ENCODE measurements at regions not wholly inside any gene's neighbourhood (a gene's known extent, or its start where the extent isn't known, plus 50 kb on each side); places are given as distances from the start of the nearest gene placed in this dataset.

DNA sequence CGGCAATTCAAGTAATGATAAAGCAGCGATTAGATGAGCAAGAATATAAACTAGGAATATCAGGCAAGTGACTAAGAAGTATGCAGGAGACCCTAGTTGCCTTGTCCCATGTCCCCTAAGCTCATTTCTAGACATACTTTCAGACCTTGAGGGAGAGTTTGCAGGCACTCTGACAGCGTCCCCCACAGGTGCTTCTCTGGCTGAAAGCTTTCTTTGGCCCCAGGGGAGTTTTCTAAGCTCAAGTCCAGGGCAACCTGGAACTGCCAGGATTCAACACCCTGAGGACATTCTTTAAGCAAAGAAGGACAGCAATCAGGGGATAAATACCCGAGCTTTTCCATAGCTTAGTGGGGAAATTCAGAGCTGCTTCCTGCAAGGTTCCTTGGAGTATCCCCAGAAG is 308.1 kb upstream of the CHST9 start:
- WGBS, result 85% methylated on average over 4 of the region's 4 CpGs
- Histone ChIP-seq H3K9me3 (ENCODE audit: control insufficient read depth in 2 of 2, insufficient read depth in 1 of 2, low read length in 1 of 2) (no peaks in the 10 kb centered on the region), H3K4me3 (ENCODE audit: low read length in 2 of 2) (no peak overlapping the region), H3K36me3 (ENCODE audit: control insufficient read depth in 2 of 2, insufficient read depth in 2 of 2, low read length in 1 of 2) (no peaks in the 10 kb centered on the region), H3K4me1 (ENCODE audit: control insufficient read depth in 2 of 2, insufficient read depth in 2 of 2, low read length in 2 of 2) (no peaks in the 10 kb centered on the region), H3K27me3 (ENCODE audit: control insufficient read depth in 2 of 2, insufficient read depth in 1 of 2, low read length in 1 of 2) (no peaks in the 10 kb centered on the region), H3K27ac (ENCODE audit: low read depth in 1 of 2, low read length in 1 of 2) (no peak overlapping the region)
- DNase-seq (ENCODE audit: low read depth in 6 of 9, low spot score in 9 of 9), result no peak

- no peaks in the 10 kb centered on the region for H3K4me1 ChIP-seq (ENCODE audit: control insufficient read depth in 2 of 2, insufficient read depth in 2 of 2, low read length in 2 of 2)
- H3K27me3 ChIP-seq (ENCODE audit: control insufficient read depth in 2 of 2, insufficient read depth in 1 of 2, low read length in 1 of 2), result no peaks in the 10 kb centered on the region
- H3K27ac ChIP-seq (ENCODE audit: low read depth in 1 of 2, low read length in 1 of 2), result no peak overlapping the region
- DNase-seq (ENCODE audit: low read depth in 6 of 9, low spot score in 9 of 9), result no peak
- H3K4me3 ChIP-seq (ENCODE audit: low read length in 2 of 2), result no peak overlapping the region
- 54% methylated on average over 2 of the region's 2 CpGs for WGBS
- H3K36me3 ChIP-seq (ENCODE audit: control insufficient read depth in 2 of 2, insufficient read depth in 2 of 2, low read length in 1 of 2), result no peaks in the 10 kb centered on the region
- no peaks in the 10 kb centered on the region for H3K9me3 ChIP-seq (ENCODE audit: control insufficient read depth in 2 of 2, insufficient read depth in 1 of 2, low read length in 1 of 2)
Measured at GRCh38 chr18:27491772-27492171, 306.7 kb upstream of the CHST9 start.

- DNase-seq (ENCODE audit: low read depth in 6 of 9, low spot score in 9 of 9), result no peak
- WGBS, result 67% methylated on average over 4 of the region's 4 CpGs
- Histone ChIP-seq H3K27me3 (ENCODE audit: control insufficient read depth in 2 of 2, insufficient read depth in 1 of 2, low read length in 1 of 2) (no peaks in the 10 kb centered on the region), H3K27ac (ENCODE audit: low read depth in 1 of 2, low read length in 1 of 2) (no peak overlapping the region), H3K36me3 (ENCODE audit: control insufficient read depth in 2 of 2, insufficient read depth in 2 of 2, low read length in 1 of 2) (no peaks in the 10 kb centered on the region), H3K9me3 (ENCODE audit: control insufficient read depth in 2 of 2, insufficient read depth in 1 of 2, low read length in 1 of 2) (no peaks in the 10 kb centered on the region), H3K4me1 (ENCODE audit: control insufficient read depth in 2 of 2, insufficient read depth in 2 of 2, low read length in 2 of 2) (no peaks in the 10 kb centered on the region), H3K4me3 (ENCODE audit: low read length in 2 of 2) (no peak overlapping the region)
Measured at GRCh38 chr18:27483276-27483675, 298.2 kb upstream of the CHST9 start.

DNA sequence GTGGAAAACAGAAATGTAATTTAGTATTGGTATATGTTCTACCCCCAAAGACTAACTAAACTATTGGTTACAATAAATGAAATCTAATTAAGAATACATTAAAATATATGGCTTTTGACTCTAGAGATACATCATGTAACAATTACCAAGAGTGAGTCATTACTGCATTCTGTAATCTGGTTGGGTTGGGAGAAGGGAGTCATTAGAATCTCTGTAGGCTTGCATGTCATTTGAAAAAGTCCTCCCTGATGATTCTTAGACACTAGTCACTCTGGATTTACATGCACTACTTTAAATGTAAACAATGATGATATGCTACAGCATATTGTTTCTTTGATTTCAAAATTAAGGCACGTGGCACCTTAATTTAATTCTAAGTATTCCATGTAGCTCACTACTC is 293.4 kb upstream of the CHST9 start:
- Histone ChIP-seq H3K36me3 (ENCODE audit: control insufficient read depth in 2 of 2, insufficient read depth in 2 of 2, low read length in 1 of 2) (no peaks in the 10 kb centered on the region), H3K27me3 (ENCODE audit: control insufficient read depth in 2 of 2, insufficient read depth in 1 of 2, low read length in 1 of 2) (no peaks in the 10 kb centered on the region), H3K9me3 (ENCODE audit: control insufficient read depth in 2 of 2, insufficient read depth in 1 of 2, low read length in 1 of 2) (no peaks in the 10 kb centered on the region), H3K4me3 (ENCODE audit: low read length in 2 of 2) (no peak overlapping the region), H3K27ac (ENCODE audit: low read depth in 1 of 2, low read length in 1 of 2) (no peak overlapping the region), H3K4me1 (ENCODE audit: control insufficient read depth in 2 of 2, insufficient read depth in 2 of 2, low read length in 2 of 2) (no peaks in the 10 kb centered on the region)
- DNase-seq (ENCODE audit: low read depth in 6 of 9, low spot score in 9 of 9), result no peak
- 0% methylated on average over 1 of the region's 1 CpG for WGBS

- WGBS, result 95% methylated on average over 6 of the region's 6 CpGs
- no peak for DNase-seq (ENCODE audit: low read depth in 6 of 9, low spot score in 9 of 9)
- H3K4me3 ChIP-seq (ENCODE audit: low read length in 2 of 2), result no peak overlapping the region
- H3K27ac ChIP-seq (ENCODE audit: low read depth in 1 of 2, low read length in 1 of 2), result no peak overlapping the region
- no peaks in the 10 kb centered on the region for H3K9me3 ChIP-seq (ENCODE audit: control insufficient read depth in 2 of 2, insufficient read depth in 1 of 2, low read length in 1 of 2)
- H3K4me1 ChIP-seq (ENCODE audit: control insufficient read depth in 2 of 2, insufficient read depth in 2 of 2, low read length in 2 of 2), result no peaks in the 10 kb centered on the region
- H3K27me3 ChIP-seq (ENCODE audit: control insufficient read depth in 2 of 2, insufficient read depth in 1 of 2, low read length in 1 of 2), result no peaks in the 10 kb centered on the region
- no peaks in the 10 kb centered on the region for H3K36me3 ChIP-seq (ENCODE audit: control insufficient read depth in 2 of 2, insufficient read depth in 2 of 2, low read length in 1 of 2)
Measured at GRCh38 chr18:27473318-27473717, 288.2 kb upstream of the CHST9 start.

GRCh38 chr18:27467073-27467472 is 282.0 kb upstream of the CHST9 start:
- H3K36me3 ChIP-seq (ENCODE audit: control insufficient read depth in 2 of 2, insufficient read depth in 2 of 2, low read length in 1 of 2), result no peaks in the 10 kb centered on the region
- H3K27ac ChIP-seq (ENCODE audit: low read depth in 1 of 2, low read length in 1 of 2), result no peak overlapping the region
- H3K9me3 ChIP-seq (ENCODE audit: control insufficient read depth in 2 of 2, insufficient read depth in 1 of 2, low read length in 1 of 2), result no peaks in the 10 kb centered on the region
- DNase-seq (ENCODE audit: low read depth in 6 of 9, low spot score in 9 of 9), result no peak
- H3K27me3 ChIP-seq (ENCODE audit: control insufficient read depth in 2 of 2, insufficient read depth in 1 of 2, low read length in 1 of 2), result no peaks in the 10 kb centered on the region
- H3K4me1 ChIP-seq (ENCODE audit: control insufficient read depth in 2 of 2, insufficient read depth in 2 of 2, low read length in 2 of 2), result no peaks in the 10 kb centered on the region
- no peak overlapping the region for H3K4me3 ChIP-seq (ENCODE audit: low read length in 2 of 2)

- WGBS, result 70% methylated on average over 1 of the region's 1 CpG
- H3K36me3 ChIP-seq (ENCODE audit: control insufficient read depth in 2 of 2, insufficient read depth in 2 of 2, low read length in 1 of 2), result no peaks in the 10 kb centered on the region
- no peak overlapping the region for H3K27ac ChIP-seq (ENCODE audit: low read depth in 1 of 2, low read length in 1 of 2)
- H3K4me1 ChIP-seq (ENCODE audit: control insufficient read depth in 2 of 2, insufficient read depth in 2 of 2, low read length in 2 of 2), result no peaks in the 10 kb centered on the region
- DNase-seq (ENCODE audit: low read depth in 6 of 9, low spot score in 9 of 9), result no peak
- H3K4me3 ChIP-seq (ENCODE audit: low read length in 2 of 2), result no peak overlapping the region
- H3K27me3 ChIP-seq (ENCODE audit: control insufficient read depth in 2 of 2, insufficient read depth in 1 of 2, low read length in 1 of 2), result no peaks in the 10 kb centered on the region
- H3K9me3 ChIP-seq (ENCODE audit: control insufficient read depth in 2 of 2, insufficient read depth in 1 of 2, low read length in 1 of 2), result no peaks in the 10 kb centered on the region
Measured at GRCh38 chr18:27461957-27462356, 276.8 kb upstream of the CHST9 start.

- WGBS, result 42% methylated on average over 7 of the region's 7 CpGs
- Histone ChIP-seq H3K4me1 (ENCODE audit: control insufficient read depth in 2 of 2, insufficient read depth in 2 of 2, low read length in 2 of 2) (no peaks in the 10 kb centered on the region), H3K27me3 (ENCODE audit: control insufficient read depth in 2 of 2, insufficient read depth in 1 of 2, low read length in 1 of 2) (no peaks in the 10 kb centered on the region), H3K36me3 (ENCODE audit: control insufficient read depth in 2 of 2, insufficient read depth in 2 of 2, low read length in 1 of 2) (no peaks in the 10 kb centered on the region), H3K9me3 (ENCODE audit: control insufficient read depth in 2 of 2, insufficient read depth in 1 of 2, low read length in 1 of 2) (no peaks in the 10 kb centered on the region), H3K27ac (ENCODE audit: low read depth in 1 of 2, low read length in 1 of 2) (no peak overlapping the region), H3K4me3 (ENCODE audit: low read length in 2 of 2) (no peak overlapping the region)
- DNase-seq (ENCODE audit: low read depth in 6 of 9, low spot score in 9 of 9), result no peak
Measured at GRCh38 chr18:27449104-27449503, 264.0 kb upstream of the CHST9 start.

DNA sequence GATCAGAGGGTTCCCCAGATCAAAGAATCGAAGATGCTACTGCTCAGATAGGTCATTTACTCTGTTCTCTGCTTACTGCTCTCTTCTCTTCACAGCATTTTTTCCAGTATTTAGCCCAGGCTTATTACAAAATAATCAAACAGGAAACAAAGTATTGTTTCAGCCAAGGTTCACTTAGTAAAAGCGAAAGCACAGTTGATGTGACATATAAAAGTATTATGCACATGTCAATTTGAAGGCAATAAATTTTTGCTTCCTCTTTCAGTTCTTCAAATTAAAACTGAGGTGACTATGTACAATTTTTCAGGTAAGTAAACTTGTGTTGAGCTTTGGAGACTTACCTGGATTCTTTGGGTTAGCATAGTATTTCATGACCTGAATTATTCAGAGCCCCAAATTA is 262.8 kb upstream of the CHST9 start:
- H3K4me1 ChIP-seq (ENCODE audit: control insufficient read depth in 2 of 2, insufficient read depth in 2 of 2, low read length in 2 of 2), result no peaks in the 10 kb centered on the region
- no peaks in the 10 kb centered on the region for H3K36me3 ChIP-seq (ENCODE audit: control insufficient read depth in 2 of 2, insufficient read depth in 2 of 2, low read length in 1 of 2)
- H3K27me3 ChIP-seq (ENCODE audit: control insufficient read depth in 2 of 2, insufficient read depth in 1 of 2, low read length in 1 of 2), result no peaks in the 10 kb centered on the region
- no peak for DNase-seq (ENCODE audit: low read depth in 6 of 9, low spot score in 9 of 9)
- WGBS, result 65% methylated on average over 2 of the region's 2 CpGs
- no peaks in the 10 kb centered on the region for H3K9me3 ChIP-seq (ENCODE audit: control insufficient read depth in 2 of 2, insufficient read depth in 1 of 2, low read length in 1 of 2)
- H3K4me3 ChIP-seq (ENCODE audit: low read length in 2 of 2), result no peak overlapping the region
- H3K27ac ChIP-seq (ENCODE audit: low read depth in 1 of 2, low read length in 1 of 2), result no peak overlapping the region

GRCh38 chr18:27447451-27447881 is 262.4 kb upstream of the CHST9 start:
- no peak overlapping the region for H3K27ac ChIP-seq (ENCODE audit: low read depth in 1 of 2, low read length in 1 of 2)
- no peaks in the 10 kb centered on the region for H3K27me3 ChIP-seq (ENCODE audit: control insufficient read depth in 2 of 2, insufficient read depth in 1 of 2, low read length in 1 of 2)
- DNase-seq (ENCODE audit: low read depth in 6 of 9, low spot score in 9 of 9), result no peak
- WGBS, result 76% methylated on average over 5 of the region's 5 CpGs
- no peaks in the 10 kb centered on the region for H3K9me3 ChIP-seq (ENCODE audit: control insufficient read depth in 2 of 2, insufficient read depth in 1 of 2, low read length in 1 of 2)
- no peak overlapping the region for H3K4me3 ChIP-seq (ENCODE audit: low read length in 2 of 2)
- H3K4me1 ChIP-seq (ENCODE audit: control insufficient read depth in 2 of 2, insufficient read depth in 2 of 2, low read length in 2 of 2), result no peaks in the 10 kb centered on the region
- H3K36me3 ChIP-seq (ENCODE audit: control insufficient read depth in 2 of 2, insufficient read depth in 2 of 2, low read length in 1 of 2), result no peaks in the 10 kb centered on the region
